CD4-positive, alpha-beta T cell (primary cell): ENCODE measurements at regions not wholly inside any gene's neighbourhood (a gene's known extent, or its start where the extent isn't known, plus 50 kb on each side); places are given as distances from the start of the nearest gene placed in this dataset.

ENCODE experiments used
- ATAC-seq: fragments of 200-7000 bp; cut with Tn5 transposase; one replicate; pipeline ENCODE4 v1.10.0; 2022; ENCODE audit warnings: mild to moderate bottlenecking; ENCODE audit not compliant: poor library complexity
- CTCF ChIA-PET: fragments of 350-600 bp; sonication (Branson Sonifier 250); formaldehyde crosslinking; loops from one replicate; lab custom pipeline; 2021; ENCODE audit warnings: antibody characterized with exemption, inconsistent platforms; lab: Charles Lee
- POLR2A ChIA-PET: fragments of 350-600 bp; sonication (Branson Sonifier 250); formaldehyde crosslinking; loops from one replicate; lab custom pipeline; 2021; ENCODE audit warnings: antibody characterized with exemption, inconsistent platforms; lab: Charles Lee
- DNase-seq, 14 experiments: peaks; one replicate each; pipeline ENCODE4 v3.0.0-alpha.2; 2013 to 2020; ENCODE audit warnings: mixed read lengths in 2 of 14
- H3K27ac ChIP-seq, 2 donors: one replicate each; pipeline versions ENCODE4 v1.5.1 to v1.7.0; 2013; ENCODE audit warnings: low read length in 2 of 2, low read depth in 1 of 2, mild to moderate bottlenecking in 1 of 2
- H3K27me3 ChIP-seq, 2 experiments: 1 replicate in 1 of 2; 2 replicates in 1 of 2; pipeline versions ENCODE4 v1.6.1 to v1.7.0; 2013; ENCODE audit warnings: low read length in 2 of 2, control low read depth in 1 of 2, mild to moderate bottlenecking in 1 of 2, moderate library complexity in 1 of 2; ENCODE audit not compliant: insufficient read depth in 2 of 2, control insufficient read depth in 1 of 2
- H3K36me3 ChIP-seq: one replicate; pipeline ENCODE4 v1.6.1; 2013; ENCODE audit warnings: low read length, control low read depth; ENCODE audit not compliant: insufficient read depth
- H3K4me1 ChIP-seq: one replicate; pipeline ENCODE4 v1.6.1; 2013; ENCODE audit warnings: low read length, control low read depth; ENCODE audit not compliant: insufficient read depth
- H3K4me3 ChIP-seq: one replicate; pipeline ENCODE4 v1.5.1; 2013; ENCODE audit warnings: mild to moderate bottlenecking, low read length, moderate library complexity
- H3K9me3 ChIP-seq, 2 experiments: 1 replicate in 1 of 2; 2 replicates in 1 of 2; pipeline versions ENCODE4 v1.6.1 to v1.7.0; 2013; ENCODE audit warnings: low read length in 2 of 2, mild to moderate bottlenecking in 2 of 2, control low read depth in 1 of 2, moderate library complexity in 1 of 2; ENCODE audit not compliant: control insufficient read depth in 1 of 2, insufficient read depth in 1 of 2
- H3K27ac Mint-ChIP-seq: one replicate; pipeline ENCODE4 v1.8.0; 2020; ENCODE audit warnings: mixed read lengths
- H3K27me3 Mint-ChIP-seq: one replicate; pipeline ENCODE4 v1.8.0; 2021; ENCODE audit warnings: mixed read lengths
- H3K36me3 Mint-ChIP-seq: one replicate; pipeline ENCODE4 v1.8.0; 2021; ENCODE audit warnings: low read depth, mixed read lengths
- H3K4me1 Mint-ChIP-seq: one replicate; pipeline ENCODE4 v1.8.0; 2021; ENCODE audit warnings: low read depth, mixed read lengths
- H3K4me3 Mint-ChIP-seq: one replicate; pipeline ENCODE4 v1.8.0; 2020; ENCODE audit warnings: mild to moderate bottlenecking, mixed read lengths
- H3K9me3 Mint-ChIP-seq: one replicate; pipeline ENCODE4 v1.8.0; 2020; ENCODE audit warnings: mixed read lengths
- intact Hi-C, 2 experiments: fragments of 100-400 bp; cut with DNase I in 1 of 2; cut with micrococcal nuclease in 1 of 2; formaldehyde crosslinking; loops; one replicate each; pipeline versions ENCODE4 v1.15.1 to v1.9.0; 2023 to 2025; cut with DNase I, micrococcal nuclease
- TF ChIP-seq, protein P1 (sequence below): fragments of 200-600 bp; IDR thresholded peaks from one replicate; pipeline ENCODE4 v1.8.0; 2022; ENCODE audit warnings: antibody characterized with exemption, mild to moderate bottlenecking

DNA sequence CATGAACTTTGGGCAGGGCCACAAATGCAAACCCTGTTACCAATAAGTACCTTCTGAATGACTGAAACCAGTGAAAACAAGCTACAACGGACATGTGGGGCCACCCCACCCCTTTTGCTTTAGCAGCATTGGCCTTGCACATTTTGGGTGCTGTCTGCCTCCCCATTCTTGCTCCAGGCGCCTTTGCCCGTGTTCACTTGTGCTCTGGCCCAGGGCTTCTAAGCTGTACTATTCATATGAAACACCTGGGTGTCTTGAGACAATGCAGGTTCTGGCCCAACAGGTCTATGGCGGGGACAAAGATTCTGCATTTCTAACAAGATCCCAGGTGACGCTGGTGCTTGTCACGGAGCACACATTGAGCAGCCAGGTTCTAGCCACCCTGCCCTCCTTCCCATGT lies 96.5 kb upstream of the SDK1 start:
- Mint-ChIP-seq H3K4me1 (no peaks in the 10 kb centered on the region), H3K4me3 (no peak overlapping the region), H3K27ac (no peak overlapping the region), H3K9me3 (no peaks in the 10 kb centered on the region), H3K27me3 (no peaks in the 10 kb centered on the region), H3K36me3 (no peaks in the 10 kb centered on the region)
- no peaks in the 10 kb centered on the region for H3K36me3 ChIP-seq
- TF ChIP-seq, protein P1, sequence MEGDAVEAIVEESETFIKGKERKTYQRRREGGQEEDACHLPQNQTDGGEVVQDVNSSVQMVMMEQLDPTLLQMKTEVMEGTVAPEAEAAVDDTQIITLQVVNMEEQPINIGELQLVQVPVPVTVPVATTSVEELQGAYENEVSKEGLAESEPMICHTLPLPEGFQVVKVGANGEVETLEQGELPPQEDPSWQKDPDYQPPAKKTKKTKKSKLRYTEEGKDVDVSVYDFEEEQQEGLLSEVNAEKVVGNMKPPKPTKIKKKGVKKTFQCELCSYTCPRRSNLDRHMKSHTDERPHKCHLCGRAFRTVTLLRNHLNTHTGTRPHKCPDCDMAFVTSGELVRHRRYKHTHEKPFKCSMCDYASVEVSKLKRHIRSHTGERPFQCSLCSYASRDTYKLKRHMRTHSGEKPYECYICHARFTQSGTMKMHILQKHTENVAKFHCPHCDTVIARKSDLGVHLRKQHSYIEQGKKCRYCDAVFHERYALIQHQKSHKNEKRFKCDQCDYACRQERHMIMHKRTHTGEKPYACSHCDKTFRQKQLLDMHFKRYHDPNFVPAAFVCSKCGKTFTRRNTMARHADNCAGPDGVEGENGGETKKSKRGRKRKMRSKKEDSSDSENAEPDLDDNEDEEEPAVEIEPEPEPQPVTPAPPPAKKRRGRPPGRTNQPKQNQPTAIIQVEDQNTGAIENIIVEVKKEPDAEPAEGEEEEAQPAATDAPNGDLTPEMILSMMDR = no peak
- no peaks in the 10 kb centered on the region for H3K9me3 ChIP-seq
- no peak overlapping the region for H3K4me3 ChIP-seq
- POLR2A ChIA-PET = no interaction called here
- DNase-seq (no peak), ATAC-seq (no peak)
- intact Hi-C loops = no loop called here
- no peak overlapping the region for H3K27ac ChIP-seq
- CTCF ChIA-PET = no interaction called here
- no peaks in the 10 kb centered on the region for H3K4me1 ChIP-seq
- H3K27me3 ChIP-seq = no peaks in the 10 kb centered on the region

DNA sequence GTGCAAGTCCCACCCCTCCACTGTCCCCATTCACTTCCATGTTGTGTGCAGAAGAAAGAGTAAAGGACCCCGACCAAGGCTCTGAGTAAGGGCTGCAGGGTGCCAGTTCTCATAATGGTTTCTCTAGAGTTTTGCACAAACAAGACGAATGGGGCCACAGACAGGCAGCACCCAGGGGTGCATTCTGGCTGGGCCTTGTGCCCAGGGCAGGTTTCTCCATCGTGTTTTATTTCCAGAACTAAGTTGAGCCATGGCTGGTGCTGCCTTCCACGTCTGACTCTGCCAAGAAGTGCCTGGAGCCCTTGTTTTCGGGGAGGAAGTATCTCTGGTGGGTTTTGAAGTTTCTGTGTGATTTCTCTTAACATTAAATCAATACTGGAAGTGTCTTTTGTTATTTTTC lies 95.0 kb upstream of the SDK1 start:
- Histone ChIP-seq H3K9me3 (no peaks in the 10 kb centered on the region), H3K4me1 (no peaks in the 10 kb centered on the region), H3K27ac (no peak overlapping the region), H3K27me3 (no peaks in the 10 kb centered on the region), H3K36me3 (no peaks in the 10 kb centered on the region), H3K4me3 (no peak overlapping the region)
- POLR2A ChIA-PET = no interaction called here
- Mint-ChIP-seq H3K27me3 (no peaks in the 10 kb centered on the region), H3K4me3 (no peak overlapping the region), H3K27ac (no peak overlapping the region), H3K4me1 (no peaks in the 10 kb centered on the region), H3K9me3 (no peaks in the 10 kb centered on the region), H3K36me3 (no peaks in the 10 kb centered on the region)
- DNase-seq (no peak), ATAC-seq (no peak)
- TF ChIP-seq, protein P1 = no peak
- CTCF ChIA-PET = no interaction called here
- intact Hi-C loops = no loop called here

DNA sequence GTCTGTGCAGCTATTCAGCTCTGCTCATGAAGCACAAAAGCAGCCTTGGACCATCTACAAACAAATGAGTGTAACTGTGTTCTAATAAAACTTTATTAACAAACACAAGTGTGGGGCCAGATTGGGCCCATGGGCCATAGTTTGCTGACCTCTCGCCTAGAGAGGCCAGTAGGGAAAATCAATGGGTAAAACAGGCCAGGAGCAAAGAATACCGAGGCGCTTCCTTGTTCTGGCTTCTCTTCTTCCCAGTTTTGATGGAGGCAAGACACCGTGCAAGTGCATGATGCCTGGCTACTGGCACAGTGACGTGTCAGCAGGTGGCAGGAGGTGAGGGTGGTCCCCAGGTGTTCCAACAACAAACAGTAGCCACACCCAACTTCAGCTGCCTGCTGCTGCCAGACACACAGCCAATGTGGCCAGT lies 94.3 kb upstream of the SDK1 start:
- CTCF ChIA-PET = no interaction called here
- no peaks in the 10 kb centered on the region for H3K4me1 Mint-ChIP-seq
- ATAC-seq (no peak), DNase-seq (no peak)
- H3K27me3 Mint-ChIP-seq = no peaks in the 10 kb centered on the region
- H3K27ac Mint-ChIP-seq = no peak overlapping the region
- H3K27me3 ChIP-seq = no peaks in the 10 kb centered on the region
- no peaks in the 10 kb centered on the region for H3K9me3 ChIP-seq
- intact Hi-C loops = no loop called here
- no peak overlapping the region for H3K27ac ChIP-seq
- no peak overlapping the region for H3K4me3 ChIP-seq
- no peaks in the 10 kb centered on the region for H3K4me1 ChIP-seq
- TF ChIP-seq, protein P1 = no peak
- H3K36me3 Mint-ChIP-seq = no peaks in the 10 kb centered on the region
- H3K4me3 Mint-ChIP-seq = no peak overlapping the region
- H3K36me3 ChIP-seq = no peaks in the 10 kb centered on the region
- no peaks in the 10 kb centered on the region for H3K9me3 Mint-ChIP-seq
- POLR2A ChIA-PET = no interaction called here
